GM23338 (cell line): ENCODE measurements at regions not wholly inside any gene's neighbourhood (a gene's known extent, or its start where the extent isn't known, plus 50 kb on each side); places are given as distances from the start of the nearest gene placed in this dataset.

Source experiments
- CREB1 ChIP-seq: fragments of 250-450 bp; sonication (Bioruptor Pico); IDR thresholded peaks from 2 replicates; pipeline ENCODE4 v1.5.0; 2020; ENCODE audit warnings: low read depth, mild to moderate bottlenecking, moderate library complexity
- EZH2 ChIP-seq: fragments of 200-600 bp; sonication (generic); IDR thresholded peaks from one replicate; pipeline ENCODE4 v1.8.0; 2017; ENCODE audit warnings: antibody characterized with exemption, mild to moderate bottlenecking, low read depth; ENCODE audit not compliant: unreplicated experiment
- EZH2phosphoT487 ChIP-seq: fragments of 200-600 bp; sonication (generic); IDR thresholded peaks from one replicate; pipeline ENCODE4 v1.8.1; 2018; ENCODE audit warnings: antibody characterized with exemption; ENCODE audit not compliant: unreplicated experiment
- JUNB ChIP-seq: IDR thresholded peaks from one replicate; pipeline ENCODE4 v1.6.1; 2016; ENCODE audit warnings: antibody characterized with exemption; ENCODE audit not compliant: unreplicated experiment
- POLR2AphosphoS5 ChIP-seq: IDR thresholded peaks from 2 replicates; pipeline ENCODE4 v1.6.1; 2016; ENCODE audit warnings: antibody characterized with exemption, low read depth
- ZNF331 ChIP-seq: fragments of 250-450 bp; sonication (Bioruptor Pico); IDR thresholded peaks from 2 replicates; pipeline ENCODE4 v1.5.0; 2020; ENCODE audit warnings: low read depth, mild to moderate bottlenecking, moderate library complexity
- TF ChIP-seq, protein P1 (sequence below), 2 experiments: fragments of 200-600 bp in 1 of 2; sonication (generic) in 1 of 2; conservative IDR thresholded peaks; 2 replicates each; pipeline versions ENCODE4 v1.5.1 to v1.6.1; 2016 to 2017; ENCODE audit warnings: antibody characterized with exemption in 2 of 2, low read depth in 2 of 2, mild to moderate bottlenecking in 2 of 2, moderate library complexity in 1 of 2

DNA sequence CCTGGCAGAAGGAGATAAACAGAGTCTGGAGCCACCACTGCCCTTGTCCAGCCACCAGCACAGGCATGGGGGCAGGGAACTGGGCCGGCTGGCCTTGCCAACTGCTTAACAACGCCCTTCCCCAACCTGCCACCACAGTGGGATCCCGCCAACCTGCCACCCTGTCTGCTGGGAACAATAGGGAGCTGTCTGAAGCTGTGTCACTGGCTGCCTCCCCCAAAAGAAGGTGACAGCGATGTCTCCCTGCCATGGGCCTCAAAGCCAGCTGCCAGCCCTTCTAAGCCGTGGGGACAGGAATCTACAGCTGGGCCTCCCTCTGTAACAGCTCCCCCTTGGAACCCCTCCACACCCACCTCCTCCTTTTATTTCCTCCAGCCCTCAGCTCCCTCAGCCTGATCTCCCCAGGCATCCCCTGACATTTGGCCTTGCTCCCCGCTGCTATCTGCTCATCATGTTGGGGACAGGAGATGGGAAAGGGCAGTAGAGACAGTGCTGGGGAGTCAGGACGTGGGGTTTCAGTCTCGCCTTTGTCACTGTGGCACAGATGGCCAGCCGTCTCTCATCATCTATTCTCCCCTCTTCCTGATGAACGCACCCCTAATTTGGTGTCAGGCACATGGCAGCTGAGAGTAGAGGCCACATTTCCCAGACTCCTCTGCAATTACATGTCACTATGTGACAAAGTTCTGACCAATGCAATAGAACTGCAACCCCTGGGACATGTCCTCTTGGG is 51.3 kb upstream of the PRDM11 start:
- TF ChIP-seq, protein P1, sequence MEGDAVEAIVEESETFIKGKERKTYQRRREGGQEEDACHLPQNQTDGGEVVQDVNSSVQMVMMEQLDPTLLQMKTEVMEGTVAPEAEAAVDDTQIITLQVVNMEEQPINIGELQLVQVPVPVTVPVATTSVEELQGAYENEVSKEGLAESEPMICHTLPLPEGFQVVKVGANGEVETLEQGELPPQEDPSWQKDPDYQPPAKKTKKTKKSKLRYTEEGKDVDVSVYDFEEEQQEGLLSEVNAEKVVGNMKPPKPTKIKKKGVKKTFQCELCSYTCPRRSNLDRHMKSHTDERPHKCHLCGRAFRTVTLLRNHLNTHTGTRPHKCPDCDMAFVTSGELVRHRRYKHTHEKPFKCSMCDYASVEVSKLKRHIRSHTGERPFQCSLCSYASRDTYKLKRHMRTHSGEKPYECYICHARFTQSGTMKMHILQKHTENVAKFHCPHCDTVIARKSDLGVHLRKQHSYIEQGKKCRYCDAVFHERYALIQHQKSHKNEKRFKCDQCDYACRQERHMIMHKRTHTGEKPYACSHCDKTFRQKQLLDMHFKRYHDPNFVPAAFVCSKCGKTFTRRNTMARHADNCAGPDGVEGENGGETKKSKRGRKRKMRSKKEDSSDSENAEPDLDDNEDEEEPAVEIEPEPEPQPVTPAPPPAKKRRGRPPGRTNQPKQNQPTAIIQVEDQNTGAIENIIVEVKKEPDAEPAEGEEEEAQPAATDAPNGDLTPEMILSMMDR (conservative IDR thresholded peaks at IDR 0.05; ENCODE audit: low read depth in 2 of 2) = no peak
- TF ChIP-seq EZH2 = no peak
- TF ChIP-seq CREB1 (CRISPR knock-in tag) = no peak
- no peak for TF ChIP-seq POLR2AphosphoS5
- no peak for TF ChIP-seq JUNB
- TF ChIP-seq EZH2phosphoT487 = no peak
- TF ChIP-seq ZNF331 (CRISPR knock-in tag) = no peak
